ENCODE measurements at regions not wholly inside any gene's neighbourhood (a gene's known extent, or its start where the extent isn't known, plus 50 kb on each side); places are given as distances from the start of the nearest gene placed in this dataset.

- TF ChIP-seq GATA2 (IDR thresholded peaks at IDR 0.05; ENCODE audit: low read depth, low read length): no peak
- no peak for TF ChIP-seq GATA3 (IDR thresholded peaks at IDR 0.05; ENCODE audit: low read depth, low read length)
Observed at GRCh38 chr14:25667387-25667786, 617.4 kb upstream of the STXBP6 start.
